Activated CD4-positive, alpha-beta T cell treated with anti-CD3 and anti-CD28 coated beads for 36 hours (primary cell): ENCODE measurements at regions not wholly inside any gene's neighbourhood (a gene's known extent, or its start where the extent isn't known, plus 50 kb on each side); places are given as distances from the start of the nearest gene placed in this dataset.

Experiments used
- ATAC-seq: fragments of 200-7000 bp; cut with Tn5 transposase; one replicate; pipeline ENCODE4 v1.10.0; 2021; ENCODE audit warnings: mild to moderate bottlenecking, moderate library complexity
- CTCF ChIA-PET: fragments of 350-600 bp; sonication (Branson Sonifier 250); formaldehyde crosslinking; loops from one replicate; lab custom pipeline; 2021; ENCODE audit warnings: antibody characterized with exemption; lab: Charles Lee
- POLR2A ChIA-PET: fragments of 350-600 bp; sonication (Branson Sonifier 250); formaldehyde crosslinking; loops from one replicate; lab custom pipeline; 2021; ENCODE audit warnings: antibody characterized with exemption, inconsistent platforms; lab: Charles Lee
- DNase-seq: peaks from one replicate; pipeline ENCODE4 v3.0.0-alpha.2; 2020
- H3K27ac Mint-ChIP-seq: one replicate; pipeline ENCODE4 v1.8.0; 2021; ENCODE audit warnings: mixed read lengths
- H3K27me3 Mint-ChIP-seq: one replicate; pipeline ENCODE4 v1.8.0; 2021; ENCODE audit warnings: mixed read lengths
- H3K36me3 Mint-ChIP-seq: one replicate; pipeline ENCODE4 v1.8.0; 2021; ENCODE audit warnings: low read depth, mixed read lengths
- H3K4me1 Mint-ChIP-seq: one replicate; pipeline ENCODE4 v1.8.0; 2021; ENCODE audit warnings: mixed read lengths
- H3K4me3 Mint-ChIP-seq: one replicate; pipeline ENCODE4 v1.8.0; 2021; ENCODE audit warnings: mild to moderate bottlenecking, moderate library complexity, mixed read lengths
- H3K9me3 Mint-ChIP-seq: one replicate; pipeline ENCODE4 v1.8.0; 2021; ENCODE audit warnings: low read depth, mixed read lengths
- intact Hi-C, 2 experiments: fragments of 100-400 bp; cut with DNase I in 1 of 2; cut with micrococcal nuclease in 1 of 2; formaldehyde crosslinking; loops; one replicate each; pipeline versions ENCODE4 v1.14.2 to v1.15.1; 2022 to 2024; cut with DNase I, micrococcal nuclease

GRCh38 chr3:81041331-81041730 lies 720.1 kb downstream of the GBE1 start:
- no peaks in the 10 kb centered on the region for H3K27me3 Mint-ChIP-seq
- no peak overlapping the region for H3K27ac Mint-ChIP-seq
- peaks cover 8% of the 10 kb centered on the region for H3K9me3 Mint-ChIP-seq
- no peak for ATAC-seq
- intact Hi-C loops, result no loop called here
- H3K36me3 Mint-ChIP-seq, result no peaks in the 10 kb centered on the region
- DNase-seq, result no peak
- no peak overlapping the region for H3K4me3 Mint-ChIP-seq
- no peaks in the 10 kb centered on the region for H3K4me1 Mint-ChIP-seq
- ChIA-PET POLR2A (interaction anchor here (0.7 kb wide), 1 partner anchor 35 kb away, joined by 3 read pairs; no protein-coding TSS in a partner anchor), CTCF (no interaction called here)

- H3K27me3 Mint-ChIP-seq, result no peaks in the 10 kb centered on the region
- intact Hi-C loops, result no loop called here
- H3K4me3 Mint-ChIP-seq, result no peak overlapping the region
- H3K9me3 Mint-ChIP-seq, result peaks cover 8% of the 10 kb centered on the region
- ATAC-seq (no peak), DNase-seq (no peak)
- ChIA-PET POLR2A (no interaction called here), CTCF (no interaction called here)
- H3K4me1 Mint-ChIP-seq, result no peaks in the 10 kb centered on the region
- H3K36me3 Mint-ChIP-seq, result no peaks in the 10 kb centered on the region
- H3K27ac Mint-ChIP-seq, result no peak overlapping the region
Observed at GRCh38 chr3:81040107-81040506, 721.3 kb downstream of the GBE1 start.

GRCh38 chr3:81033684-81034083 lies 727.8 kb downstream of the GBE1 start:
- ChIA-PET POLR2A (no interaction called here), CTCF (no interaction called here)
- ATAC-seq (no peak), DNase-seq (no peak)
- Mint-ChIP-seq H3K27me3 (no peaks in the 10 kb centered on the region), H3K36me3 (no peaks in the 10 kb centered on the region), H3K27ac (no peak overlapping the region), H3K4me3 (no peak overlapping the region), H3K4me1 (no peaks in the 10 kb centered on the region), H3K9me3 (peaks cover 18% of the 10 kb centered on the region)
- intact Hi-C loops, result no loop called here

DNA sequence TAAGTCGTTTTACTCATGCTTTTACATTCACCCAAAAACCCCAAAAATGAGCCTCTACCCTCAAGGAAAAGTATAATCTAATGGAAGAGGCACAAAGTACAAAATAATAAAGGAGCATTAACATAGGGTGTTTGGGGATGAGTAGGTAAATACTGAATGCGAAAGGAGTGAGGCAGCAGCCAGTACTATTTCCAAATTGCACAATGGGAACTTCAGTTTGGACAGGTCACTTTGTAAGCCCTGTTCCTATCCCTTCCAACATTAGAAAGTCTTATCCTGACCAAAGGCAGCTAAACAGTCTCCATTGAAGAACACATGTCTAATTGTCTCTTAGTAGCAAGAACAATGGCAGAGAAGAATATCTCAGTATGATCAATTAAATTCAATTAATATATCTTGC lies 728.3 kb downstream of the GBE1 start:
- H3K27me3 Mint-ChIP-seq, result no peaks in the 10 kb centered on the region
- no peaks in the 10 kb centered on the region for H3K4me1 Mint-ChIP-seq
- H3K9me3 Mint-ChIP-seq, result peaks cover 18% of the 10 kb centered on the region
- DNase-seq (no peak), ATAC-seq (no peak)
- ChIA-PET POLR2A (no interaction called here), CTCF (no interaction called here)
- no peak overlapping the region for H3K27ac Mint-ChIP-seq
- no peaks in the 10 kb centered on the region for H3K36me3 Mint-ChIP-seq
- no peak overlapping the region for H3K4me3 Mint-ChIP-seq
- intact Hi-C loops, result no loop called here

GRCh38 chr3:81029861-81030260 lies 731.6 kb downstream of the GBE1 start:
- no peak for DNase-seq
- Mint-ChIP-seq H3K27ac (no peak overlapping the region), H3K27me3 (no peaks in the 10 kb centered on the region), H3K4me1 (no peaks in the 10 kb centered on the region), H3K4me3 (no peak overlapping the region), H3K36me3 (no peaks in the 10 kb centered on the region), H3K9me3 (peaks cover 17% of the 10 kb centered on the region)
- ATAC-seq, result no peak
- intact Hi-C loops, result no loop called here
- ChIA-PET CTCF (no interaction called here), POLR2A (no interaction called here)

DNA sequence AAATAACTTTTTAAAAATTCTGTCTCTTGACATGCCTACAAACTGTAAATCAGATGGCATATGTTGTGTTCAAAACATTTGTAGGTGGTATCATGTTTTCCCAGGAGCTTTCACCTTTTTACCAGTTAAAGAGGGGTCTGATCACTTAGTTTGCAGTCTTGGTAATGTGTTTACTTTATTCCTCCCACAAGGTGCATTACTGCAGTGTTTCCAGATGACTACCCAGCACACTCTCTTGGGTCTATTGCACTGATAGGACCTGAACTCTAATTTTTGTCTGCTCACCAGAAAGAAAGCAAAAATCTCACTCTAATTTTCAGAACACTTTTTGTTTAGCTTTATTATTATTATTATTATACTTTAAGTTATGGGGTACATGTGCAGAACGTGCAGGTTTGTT lies 734.1 kb downstream of the GBE1 start:
- Mint-ChIP-seq H3K36me3 (no peaks in the 10 kb centered on the region), H3K4me1 (no peaks in the 10 kb centered on the region), H3K4me3 (no peak overlapping the region), H3K27ac (no peak overlapping the region), H3K27me3 (no peaks in the 10 kb centered on the region), H3K9me3 (peaks cover 8% of the 10 kb centered on the region)
- DNase-seq (no peak), ATAC-seq (no peak)
- CTCF ChIA-PET, result no interaction called here
- intact Hi-C loops, result no loop called here
- POLR2A ChIA-PET, result no interaction called here

GRCh38 chr3:81024560-81024959 lies 736.9 kb downstream of the GBE1 start:
- peaks cover 9% of the 10 kb centered on the region for H3K9me3 Mint-ChIP-seq
- H3K27me3 Mint-ChIP-seq, result no peaks in the 10 kb centered on the region
- H3K36me3 Mint-ChIP-seq, result no peaks in the 10 kb centered on the region
- no peaks in the 10 kb centered on the region for H3K4me1 Mint-ChIP-seq
- intact Hi-C loops, result no loop called here
- DNase-seq (no peak), ATAC-seq (no peak)
- H3K4me3 Mint-ChIP-seq, result no peak overlapping the region
- ChIA-PET POLR2A (no interaction called here), CTCF (interaction anchor here (1.4 kb wide), 1 partner anchor 19 kb away, joined by 3 read pairs; no protein-coding TSS in a partner anchor)
- no peak overlapping the region for H3K27ac Mint-ChIP-seq

DNA sequence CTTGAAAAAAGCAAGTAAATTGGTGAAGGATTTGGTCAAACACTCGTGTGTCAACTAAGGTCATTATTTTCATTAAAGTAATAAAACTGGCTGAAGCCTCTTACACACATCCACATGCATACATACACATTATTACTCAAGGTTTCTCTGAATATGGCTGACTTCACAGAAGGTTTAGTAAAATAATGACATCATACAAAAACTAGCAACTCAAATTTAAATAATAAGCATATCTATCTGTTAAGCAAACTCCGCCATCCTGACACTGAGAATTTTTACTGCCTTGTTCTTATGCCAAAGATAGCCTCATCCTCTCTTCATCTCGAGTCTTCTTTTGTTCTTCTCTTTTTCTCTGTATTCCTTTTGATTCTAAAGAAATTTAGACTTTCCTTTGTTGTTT lies 739.1 kb downstream of the GBE1 start:
- Mint-ChIP-seq H3K27ac (no peak overlapping the region), H3K4me1 (no peaks in the 10 kb centered on the region), H3K36me3 (no peaks in the 10 kb centered on the region), H3K27me3 (no peaks in the 10 kb centered on the region), H3K4me3 (no peak overlapping the region), H3K9me3 (peaks cover 10% of the 10 kb centered on the region)
- DNase-seq (no peak), ATAC-seq (no peak)
- ChIA-PET POLR2A (no interaction called here), CTCF (no interaction called here)
- intact Hi-C loops, result no loop called here

DNA sequence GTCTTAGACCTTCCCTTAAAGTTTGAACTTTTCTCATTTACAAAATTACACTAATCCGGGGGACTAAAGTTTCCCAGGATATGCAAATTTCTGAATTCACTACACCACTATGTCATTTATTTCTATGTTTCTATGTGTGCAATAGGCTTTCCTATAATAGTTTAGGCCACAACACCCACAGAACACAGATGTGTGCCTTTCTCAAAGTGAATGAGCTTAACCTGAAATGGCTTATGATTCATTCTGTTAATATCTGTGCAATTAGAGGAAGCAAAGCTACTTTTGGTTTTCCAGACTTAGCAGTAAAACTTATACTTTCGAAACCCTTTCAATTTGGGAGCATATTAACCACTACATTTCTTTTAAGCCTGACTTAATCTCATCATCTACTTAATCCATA lies 748.1 kb downstream of the GBE1 start:
- DNase-seq (no peak), ATAC-seq (no peak)
- Mint-ChIP-seq H3K27ac (no peak overlapping the region), H3K4me1 (no peaks in the 10 kb centered on the region), H3K9me3 (peaks cover 14% of the 10 kb centered on the region), H3K27me3 (no peaks in the 10 kb centered on the region), H3K36me3 (no peaks in the 10 kb centered on the region), H3K4me3 (no peak overlapping the region)
- intact Hi-C loops, result no loop called here
- ChIA-PET POLR2A (no interaction called here), CTCF (no interaction called here)

DNA sequence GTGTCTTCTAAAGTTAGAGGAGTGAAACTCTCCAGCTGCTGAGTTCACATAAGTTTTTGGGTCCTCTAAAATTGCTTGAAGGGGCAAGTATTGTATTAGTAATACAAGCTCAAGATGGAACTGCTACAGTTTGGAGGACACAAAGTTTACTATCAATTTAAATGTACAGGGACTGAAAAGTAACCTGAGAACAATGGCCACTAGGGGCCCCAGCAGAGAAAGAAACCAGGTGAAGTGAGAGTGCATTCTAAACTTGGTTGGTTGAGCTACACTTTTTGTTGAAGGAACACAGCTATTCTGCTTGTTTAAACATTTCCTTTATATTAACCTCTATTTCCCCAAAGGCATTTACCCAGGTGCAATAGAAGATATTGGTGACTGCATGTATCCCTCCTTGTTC lies 755.5 kb downstream of the GBE1 start:
- Mint-ChIP-seq H3K27ac (no peak overlapping the region), H3K4me1 (no peaks in the 10 kb centered on the region), H3K27me3 (no peaks in the 10 kb centered on the region), H3K9me3 (peaks cover 10% of the 10 kb centered on the region), H3K4me3 (no peak overlapping the region), H3K36me3 (no peaks in the 10 kb centered on the region)
- DNase-seq (no peak), ATAC-seq (no peak)
- ChIA-PET POLR2A (interaction anchor here (0.6 kb wide), 1 partner anchor 36 kb away, joined by 3 read pairs; no protein-coding TSS in a partner anchor), CTCF (interaction anchor here (1.2 kb wide), 1 partner anchor 18 kb away, joined by 3 read pairs; no protein-coding TSS in a partner anchor)
- intact Hi-C loops, result no loop called here

- Mint-ChIP-seq H3K36me3 (no peaks in the 10 kb centered on the region), H3K4me3 (no peak overlapping the region), H3K4me1 (no peaks in the 10 kb centered on the region), H3K9me3 (peaks cover 10% of the 10 kb centered on the region), H3K27ac (no peak overlapping the region), H3K27me3 (no peaks in the 10 kb centered on the region)
- CTCF ChIA-PET, result no interaction called here
- POLR2A ChIA-PET, result no interaction called here
- ATAC-seq, result no peak
- intact Hi-C loops, result no loop called here
- DNase-seq, result no peak
Observed at GRCh38 chr3:81003817-81004216, 757.6 kb downstream of the GBE1 start.

DNA sequence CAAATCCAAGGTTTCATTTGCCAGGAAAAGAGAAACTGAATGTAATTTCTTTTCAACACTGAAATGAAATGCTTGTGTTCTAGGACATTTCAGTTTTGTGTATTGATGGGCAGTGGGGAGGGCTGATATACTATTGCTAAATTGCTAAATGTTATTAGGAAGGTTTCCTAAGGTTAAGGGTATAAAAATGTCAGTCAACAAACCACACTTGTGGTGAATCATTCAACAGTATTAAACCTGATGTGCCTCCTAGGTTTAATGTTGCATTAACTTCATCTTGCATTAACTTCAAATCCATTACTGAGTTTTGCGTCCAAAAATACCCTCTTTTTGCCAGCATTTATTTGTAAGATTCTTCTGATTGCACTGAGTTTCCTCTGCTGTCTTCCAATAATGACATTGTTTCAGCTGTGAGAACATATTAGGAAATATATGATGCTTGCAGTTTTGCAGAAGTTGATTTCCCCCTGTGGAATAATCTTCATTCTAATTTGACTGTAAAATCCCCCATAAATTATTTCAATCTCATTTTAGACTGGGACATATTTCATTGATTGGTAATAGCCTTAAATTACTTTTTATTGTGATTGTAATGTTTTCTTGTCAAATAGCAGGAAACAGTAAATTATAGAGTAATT lies 758.3 kb downstream of the GBE1 start:
- ChIA-PET POLR2A (no interaction called here), CTCF (no interaction called here)
- Mint-ChIP-seq H3K4me3 (no peak overlapping the region), H3K4me1 (no peaks in the 10 kb centered on the region), H3K27ac (no peak overlapping the region), H3K9me3 (peaks cover 10% of the 10 kb centered on the region), H3K36me3 (no peaks in the 10 kb centered on the region), H3K27me3 (no peaks in the 10 kb centered on the region)
- intact Hi-C loops, result no loop called here
- DNase-seq (no peak), ATAC-seq (no peak)
